GM08714 (cell line): ENCODE measurements at regions not wholly inside any gene's neighbourhood (a gene's known extent, or its start where the extent isn't known, plus 50 kb on each side); places are given as distances from the start of the nearest gene placed in this dataset.

Experiments
- H3K4me3 ChIP-seq: fragments of 200-500 bp; sonication (Bioruptor generic); 2 replicates; pipeline ENCODE4 v1.5.1; 2014; ENCODE audit warnings: mild to moderate bottlenecking, low read length, inconsistent platforms
- ZNF274 ChIP-seq: IDR thresholded peaks from 2 replicates; pipeline ENCODE4 v1.6.1; 2012; ENCODE audit warnings: mild to moderate bottlenecking, low read depth, low read length

DNA sequence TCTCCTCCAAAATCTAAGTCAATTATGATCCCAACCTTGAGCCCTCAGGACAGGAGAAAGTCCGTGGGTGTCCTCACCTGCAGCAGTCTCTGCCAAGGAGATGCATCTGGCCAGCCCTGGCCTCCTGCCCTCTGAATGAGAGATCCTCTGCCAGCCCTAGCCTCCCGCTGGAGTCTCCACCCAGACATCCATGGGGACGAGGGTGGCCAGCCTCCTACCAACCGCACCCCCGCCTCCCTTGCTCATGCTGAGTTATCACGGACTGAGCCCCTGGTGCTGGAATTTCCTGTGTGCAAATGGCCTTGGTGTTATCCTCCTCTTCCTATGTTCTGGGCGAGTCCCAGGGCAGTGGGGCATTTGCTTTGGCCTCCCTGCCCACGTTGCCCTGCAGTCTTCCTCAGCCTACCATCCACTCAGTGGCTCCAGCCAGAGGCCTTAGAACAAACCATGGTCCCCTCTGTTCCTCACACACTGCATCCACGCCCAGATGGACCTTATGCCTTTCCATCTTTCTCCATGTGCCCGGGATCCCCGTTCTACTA lies 116.4 kb downstream of the ACKR3 start:
- TF ChIP-seq ZNF274: no peak
- no peak overlapping the region for H3K4me3 ChIP-seq

DNA sequence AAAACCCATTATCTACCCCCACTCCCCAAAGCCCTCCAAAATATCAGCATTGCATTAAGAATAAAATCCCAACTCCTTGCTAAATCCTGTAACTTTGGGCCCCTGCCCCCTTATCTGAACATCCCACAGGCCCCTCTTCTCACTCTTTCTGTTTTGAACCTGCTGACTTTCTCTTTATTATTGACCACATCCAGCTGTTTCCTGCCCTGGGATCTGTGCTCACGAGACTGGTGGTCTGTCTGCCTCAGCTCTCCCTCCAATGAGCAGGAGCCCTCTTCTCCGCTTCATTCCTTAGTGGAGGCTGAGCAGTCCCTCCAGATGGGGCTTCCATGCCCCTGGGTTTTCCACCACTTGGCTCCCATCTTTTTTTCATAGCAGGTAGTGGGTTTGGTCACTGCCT lies 116.9 kb downstream of the ACKR3 start:
- H3K4me3 ChIP-seq: no peak overlapping the region
- no peak for TF ChIP-seq ZNF274

DNA sequence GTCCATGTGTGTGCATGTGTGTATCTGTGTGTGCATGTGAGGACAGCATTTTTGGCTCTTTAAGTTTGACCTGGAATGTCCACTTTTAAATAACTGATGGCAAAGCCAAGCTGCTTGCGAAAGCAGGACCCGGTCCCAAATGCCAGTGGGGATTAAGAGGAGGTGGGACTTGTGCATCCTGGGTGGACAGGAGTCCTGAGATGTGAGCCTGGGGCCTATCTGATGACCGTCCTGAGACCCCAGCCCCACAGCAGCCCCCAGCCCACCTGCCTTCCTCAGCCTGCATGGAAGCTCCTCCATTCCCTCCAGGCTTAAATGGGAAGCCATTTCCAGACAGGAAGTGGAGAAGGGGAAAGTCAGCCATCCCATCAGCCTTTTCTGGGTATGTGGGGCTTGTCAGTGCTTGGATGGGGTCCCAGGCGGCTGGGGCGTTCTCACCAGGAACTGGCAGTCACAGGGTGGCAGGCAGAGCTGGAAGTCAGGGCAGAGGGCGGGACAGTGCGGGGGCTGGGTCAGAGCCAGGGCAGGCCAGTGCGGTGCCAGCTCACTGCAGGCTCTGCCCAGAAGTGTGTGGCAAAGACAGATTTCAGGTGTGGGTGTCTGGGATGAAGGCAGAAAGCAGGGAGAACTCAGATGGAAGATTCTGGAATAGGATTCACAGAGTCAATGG lies 117.8 kb downstream of the ACKR3 start:
- no peak for TF ChIP-seq ZNF274
- no peak overlapping the region for H3K4me3 ChIP-seq

DNA sequence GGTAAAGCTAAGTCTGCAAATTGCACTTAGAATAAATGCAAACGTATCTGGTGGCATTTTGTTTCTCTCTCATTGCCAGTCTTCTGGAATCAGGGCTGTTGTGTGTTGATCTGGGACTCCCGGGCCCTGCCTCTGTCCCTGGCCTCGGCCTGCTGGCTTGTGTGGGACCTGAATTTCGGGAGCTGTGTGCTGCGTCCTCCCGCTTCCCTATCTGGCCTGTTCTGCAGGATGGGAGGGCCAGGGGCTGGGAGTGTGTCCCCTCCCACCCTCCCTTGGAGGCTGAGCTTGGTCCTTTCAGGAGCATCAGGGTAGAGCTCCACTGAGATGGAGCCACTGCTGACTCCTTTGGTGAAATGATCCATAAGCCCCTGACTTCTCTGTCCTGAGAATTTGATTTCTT lies 118.5 kb downstream of the ACKR3 start:
- no peak overlapping the region for H3K4me3 ChIP-seq
- no peak for TF ChIP-seq ZNF274

DNA sequence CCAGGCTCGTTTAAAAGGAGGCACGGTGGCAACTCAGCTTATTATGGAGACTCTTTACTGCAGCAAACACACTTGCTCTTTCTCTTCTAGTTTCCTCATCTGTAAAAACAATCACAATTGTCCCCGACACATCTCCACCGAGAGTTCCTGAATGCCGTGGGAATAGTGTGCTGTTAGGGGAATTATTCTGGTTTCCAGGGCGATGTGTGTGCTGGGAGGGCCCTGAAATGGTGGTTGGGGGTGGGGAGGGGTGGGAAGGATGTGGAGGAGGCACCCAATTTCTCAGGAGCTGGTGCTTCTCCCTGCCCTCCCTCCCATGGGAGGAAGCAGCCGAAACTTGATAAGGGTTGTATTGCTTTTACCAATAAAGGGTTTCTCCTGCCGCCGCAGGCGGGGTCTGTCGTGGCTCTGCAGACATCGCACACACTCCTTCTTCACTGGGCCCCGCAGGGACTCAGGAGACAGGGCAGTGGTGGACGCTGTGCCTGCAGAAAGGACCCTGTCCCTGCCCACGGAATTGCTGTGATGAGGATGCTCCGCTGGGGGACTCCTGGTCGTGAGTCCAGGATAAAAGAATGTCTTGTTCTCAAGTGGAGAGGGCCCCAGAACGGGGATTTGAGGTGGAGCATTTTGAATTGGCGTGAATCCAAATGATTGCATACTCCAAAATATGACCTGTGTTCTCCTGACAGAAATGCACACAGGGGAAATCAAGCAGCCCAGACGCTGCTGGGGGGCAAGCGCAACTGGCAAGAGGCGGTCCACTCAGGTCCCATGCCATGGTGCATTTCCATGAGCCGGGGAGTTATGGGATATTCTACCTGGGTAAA lies 119.2 kb downstream of the ACKR3 start:
- no peak overlapping the region for H3K4me3 ChIP-seq
- TF ChIP-seq ZNF274: no peak

DNA sequence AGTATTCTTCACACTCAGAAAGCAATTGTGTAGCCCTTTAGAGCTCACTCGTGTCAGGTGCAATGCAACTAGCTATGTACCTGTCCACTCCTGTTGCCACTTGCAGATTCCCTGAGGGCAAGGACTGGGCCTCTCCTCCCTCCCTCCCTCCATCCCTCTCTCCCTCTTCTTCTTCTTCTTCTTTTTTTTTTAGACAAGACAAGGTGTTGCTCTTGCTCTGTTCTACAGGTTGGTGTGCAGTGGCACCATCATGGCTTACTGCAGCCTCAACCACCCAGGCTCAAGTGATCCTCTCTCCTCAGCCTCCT lies 119.7 kb downstream of the ACKR3 start:
- no peak overlapping the region for H3K4me3 ChIP-seq
- no peak for TF ChIP-seq ZNF274

DNA sequence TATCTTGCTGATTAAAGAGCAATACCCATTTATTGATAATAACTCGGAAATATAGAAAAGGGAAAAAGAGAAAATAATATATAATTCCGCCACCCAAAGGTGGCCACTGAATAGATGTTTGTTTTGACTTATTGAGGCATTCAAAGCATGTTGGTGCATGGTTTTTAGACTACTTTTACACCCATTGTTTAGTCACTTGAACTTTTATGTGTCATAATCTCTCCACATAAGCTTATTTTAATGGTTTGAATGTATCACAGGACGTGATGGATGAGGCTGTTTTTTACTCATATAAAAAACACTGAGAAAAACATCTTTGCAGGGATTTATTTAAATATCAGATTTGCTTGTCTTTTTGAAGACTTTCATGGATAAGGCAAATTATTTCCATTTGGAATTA lies 120.4 kb downstream of the ACKR3 start:
- TF ChIP-seq ZNF274: no peak
- H3K4me3 ChIP-seq: no peak overlapping the region

DNA sequence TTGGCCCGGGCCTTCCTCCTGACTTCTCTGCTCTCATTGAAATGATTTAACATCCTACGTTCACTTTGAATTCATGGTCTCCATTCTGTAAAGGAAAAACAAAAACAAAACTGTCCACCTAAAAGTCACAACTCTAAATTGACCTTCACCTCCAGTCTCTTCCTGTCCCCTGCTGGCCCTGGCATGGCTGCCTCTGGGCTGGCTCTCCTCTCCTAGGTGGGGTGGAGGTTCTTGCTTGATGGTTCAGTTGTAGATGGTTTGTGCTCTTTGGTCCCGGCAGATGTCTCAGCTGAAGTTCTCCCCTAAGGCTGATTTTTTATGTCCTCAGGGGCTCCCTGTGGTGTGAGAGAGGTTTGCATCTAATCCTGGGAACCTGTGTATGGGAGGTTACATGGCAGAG lies 121.1 kb downstream of the ACKR3 start:
- no peak overlapping the region for H3K4me3 ChIP-seq
- no peak for TF ChIP-seq ZNF274

DNA sequence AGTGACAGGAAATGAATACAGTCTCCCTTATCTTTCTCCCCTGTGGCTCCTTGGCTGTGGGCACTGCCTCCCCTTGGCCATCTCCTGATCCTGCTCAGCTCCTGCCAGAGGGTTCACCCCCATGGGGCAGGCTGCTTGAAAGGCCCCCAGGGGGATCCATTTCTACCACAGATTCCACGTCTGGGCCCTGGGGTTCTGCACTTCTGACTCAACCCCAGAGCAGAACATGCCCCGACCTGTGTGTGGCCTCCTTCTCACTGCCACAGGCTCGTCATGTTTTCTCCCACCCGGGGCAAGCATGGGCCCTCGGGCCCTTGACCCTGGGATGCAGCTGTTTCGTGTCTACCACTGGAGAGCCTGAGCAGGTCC lies 122.2 kb downstream of the ACKR3 start:
- no peak overlapping the region for H3K4me3 ChIP-seq
- no peak for TF ChIP-seq ZNF274

DNA sequence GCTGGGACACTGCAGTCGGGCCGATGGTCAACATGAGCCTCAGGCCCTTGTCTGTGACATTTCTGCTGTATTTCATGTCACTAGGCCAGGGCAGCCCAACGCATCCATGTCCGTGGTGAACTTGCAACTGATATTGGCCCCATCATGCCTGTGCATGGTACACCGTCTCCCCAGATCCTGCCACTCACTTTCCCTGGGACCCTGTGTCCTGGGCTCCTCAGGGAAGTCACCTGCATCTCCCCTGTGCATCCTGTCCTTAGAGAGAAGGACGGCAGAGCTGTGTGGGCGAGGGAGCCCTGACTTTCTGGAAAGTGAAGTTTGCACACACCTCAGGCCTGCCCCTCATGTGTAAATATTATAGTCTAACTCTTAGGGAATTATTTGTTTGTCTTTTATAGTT lies 123.3 kb downstream of the ACKR3 start:
- no peak for TF ChIP-seq ZNF274
- H3K4me3 ChIP-seq: no peak overlapping the region

DNA sequence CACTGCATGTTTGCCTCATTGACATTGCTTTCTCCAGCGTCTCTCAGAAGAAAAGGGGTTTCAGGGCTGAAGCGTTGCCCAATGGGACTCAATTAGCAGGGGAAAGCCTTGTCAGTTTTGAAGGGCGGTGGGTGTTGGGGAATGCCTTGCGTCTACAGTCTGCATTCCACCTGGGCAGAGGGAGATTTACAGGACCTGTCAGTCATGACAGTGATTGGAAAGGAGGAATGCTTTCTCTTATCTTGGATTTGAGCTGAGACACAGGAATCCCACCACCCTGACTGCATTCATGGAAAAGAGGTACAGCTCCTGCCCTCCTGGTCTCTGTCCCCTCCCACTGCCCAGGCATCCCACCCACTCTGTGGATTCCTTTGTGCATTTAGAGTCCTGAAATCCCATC lies 123.9 kb downstream of the ACKR3 start:
- no peak for TF ChIP-seq ZNF274
- H3K4me3 ChIP-seq: no peak overlapping the region

DNA sequence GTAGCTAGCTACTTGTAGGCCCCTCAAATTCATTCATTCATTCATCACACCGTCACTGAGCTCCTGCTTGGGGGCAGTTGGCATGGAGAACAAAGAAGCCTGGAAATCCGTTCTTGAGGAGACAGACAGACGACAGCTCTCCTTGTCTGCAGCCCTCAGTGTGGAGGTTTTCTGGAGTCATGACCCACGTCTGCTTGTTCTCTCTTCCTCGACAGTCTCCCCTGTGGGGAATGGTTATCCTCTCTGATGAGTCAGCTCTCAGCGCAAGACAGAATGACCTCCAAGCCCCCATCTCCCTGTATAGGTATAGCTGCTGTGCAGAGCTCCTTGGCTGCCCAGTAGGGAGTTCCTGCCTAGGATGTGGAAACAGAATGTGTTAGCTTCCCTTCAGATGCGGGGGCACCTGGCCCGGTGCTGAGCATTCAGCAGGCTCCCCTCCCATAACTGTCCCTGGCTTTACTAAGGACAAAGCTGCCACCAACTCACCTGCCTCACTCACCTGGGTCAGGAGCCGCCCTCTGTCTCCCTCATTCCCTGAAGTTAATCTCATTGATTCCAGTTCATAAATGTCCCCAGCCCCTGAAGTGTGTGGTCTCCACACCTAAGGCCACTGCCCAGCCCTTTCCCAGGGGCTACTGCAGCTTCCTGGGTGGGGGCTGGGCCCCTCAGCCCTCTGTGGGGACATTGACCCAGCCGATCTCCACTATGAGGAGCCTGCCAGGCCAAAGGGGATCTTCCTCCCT lies 124.7 kb downstream of the ACKR3 start:
- TF ChIP-seq ZNF274: no peak
- no peak overlapping the region for H3K4me3 ChIP-seq

DNA sequence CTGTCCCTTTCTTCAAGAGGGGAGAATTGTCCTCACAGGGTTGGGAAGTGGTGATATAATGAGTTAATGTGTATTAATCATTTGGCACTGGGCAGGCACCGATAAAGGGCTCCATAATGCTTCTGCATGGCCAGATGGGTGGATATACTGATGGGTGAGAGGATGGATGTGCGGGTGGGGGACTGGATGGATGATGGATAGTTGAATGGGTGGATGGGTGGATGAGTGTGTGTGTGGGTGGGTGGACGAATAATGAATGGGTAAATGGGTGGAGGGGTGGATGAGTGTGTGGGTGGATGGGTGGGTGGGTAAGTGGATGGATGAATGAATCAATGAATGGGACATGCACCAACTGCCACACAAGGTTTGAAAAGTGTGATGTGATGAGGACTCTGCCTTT lies 127.2 kb downstream of the ACKR3 start:
- H3K4me3 ChIP-seq: no peak overlapping the region
- no peak for TF ChIP-seq ZNF274

DNA sequence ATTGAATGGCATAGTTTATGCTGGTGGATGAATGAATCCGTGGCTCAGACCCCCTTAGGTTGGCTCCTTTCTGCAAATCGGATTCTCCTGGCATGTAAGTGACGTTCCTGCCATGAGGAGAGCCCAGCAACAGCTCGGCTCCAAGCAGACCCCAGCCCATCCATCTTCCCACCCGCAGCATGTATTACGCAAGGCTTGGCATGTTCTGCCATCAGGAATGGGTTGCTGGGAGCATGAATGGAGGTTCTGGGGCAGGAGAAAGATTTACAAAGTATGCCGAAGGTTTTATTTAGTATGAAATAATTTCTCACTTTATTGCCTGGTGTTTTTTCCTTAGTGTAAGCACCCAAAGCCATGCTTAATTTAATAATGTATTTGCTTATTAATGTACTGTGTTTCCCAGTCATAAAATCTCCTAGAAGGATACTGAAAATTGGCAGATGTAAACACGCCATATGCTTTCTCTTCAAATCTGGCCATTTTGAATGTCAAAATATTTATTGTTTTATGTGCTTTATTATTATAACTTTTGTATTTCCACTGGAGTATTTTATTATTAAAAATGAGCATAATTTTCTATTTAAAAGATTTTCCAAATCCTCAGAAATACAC lies 128.5 kb downstream of the ACKR3 start:
- no peak for TF ChIP-seq ZNF274
- no peak overlapping the region for H3K4me3 ChIP-seq
